HCT116 (cell line): ENCODE measurements at regions not wholly inside any gene's neighbourhood (a gene's known extent, or its start where the extent isn't known, plus 50 kb on each side); places are given as distances from the start of the nearest gene placed in this dataset.
"Not testable (repeated sequence)": the region's sequence is repeated elsewhere in the genome, so short reads cannot be mapped to it uniquely, and the experiment has no call there.

ENCODE experiments used
- ATAC-seq: fragments of 200-7000 bp; cut with Tn5 transposase; 2 replicates; pipeline ENCODE4 v1.9.1; 2020; ENCODE audit warnings: mild to moderate bottlenecking, moderate library complexity
- BruUV-seq: library from RNA; stranded (reverse); fragments of 400-500 nt; replicated peaks from 2 replicates; lab custom pipeline; 2021; lab: Mats Ljungman, UMichigan
- CTCF ChIA-PET: fragments of 300-600 bp; sonication (Branson Sonifier 250); formaldehyde crosslinking; loops from one replicate; lab custom pipeline; 2021; ENCODE audit warnings: antibody characterized with exemption; lab: Charles Lee
- POLR2A ChIA-PET: fragments of 300-600, 350-600 bp; sonication (Branson Sonifier 250); formaldehyde crosslinking; loops from one replicate; lab custom pipeline; 2021; ENCODE audit warnings: antibody characterized with exemption; lab: Charles Lee
- RAD21 ChIA-PET, 2 experiments: fragments of 300-600 bp; sonication (Branson Sonifier 250); formaldehyde crosslinking; loops; one replicate each; lab custom pipeline; 2023; ENCODE audit warnings: low total read pairs in 2 of 2; ENCODE audit not compliant: uncharacterized antibody in 2 of 2, unreplicated experiment in 2 of 2, low non-redundant PET in 1 of 2; lab: Charles Lee
- DNase-seq: peaks from one replicate; pipeline ENCODE4 v3.0.0-alpha.2; 2010; ENCODE audit warnings: low read depth, low spot score
- H2AFZ ChIP-seq: fragments of 200-600 bp; shearing (Covaris generic), sonication (generic); 2 replicates; pipeline ENCODE4 v1.6.1; 2017; ENCODE audit warnings: low read depth, mixed run types, mixed read lengths, antibody characterized with exemption, low read length; ENCODE audit not compliant: poor library complexity, severe bottlenecking
- H3K27ac ChIP-seq: 2 replicates; pipeline ENCODE4 v1.5.1; 2012; ENCODE audit warnings: low read depth, low read length
- H3K27me3 ChIP-seq: fragments of 200-600 bp; sonication (generic); 2 replicates; pipeline ENCODE4 v1.6.1; 2016; ENCODE audit warnings: mixed run types, low read length, mixed read lengths; ENCODE audit not compliant: insufficient read depth
- H3K36me3 ChIP-seq, 2 experiments: fragments of 200-500 bp in 1 of 2; fragments of 200-600 bp in 1 of 2; sonication (Bioruptor generic) in 1 of 2; sonication (generic) in 1 of 2; 2 replicates each; pipeline versions ENCODE4 v1.5.1 to v1.6.1; 2014 to 2016; ENCODE audit warnings: low read length in 2 of 2, inconsistent platforms in 1 of 2, mixed read lengths in 1 of 2, mixed run types in 1 of 2; ENCODE audit not compliant: insufficient read depth in 2 of 2, control insufficient read depth in 1 of 2
- H3K4me1 ChIP-seq, 2 experiments: fragments of 200-600 bp in 1 of 2; sonication (generic) in 1 of 2; 2 replicates each; pipeline versions ENCODE4 v1.5.1 to v1.6.1; 2012 to 2017; ENCODE audit warnings: low read length in 2 of 2, inconsistent platforms in 1 of 2, mild to moderate bottlenecking in 1 of 2, mixed read lengths in 1 of 2, mixed run types in 1 of 2, moderate library complexity in 1 of 2; ENCODE audit not compliant: insufficient read depth in 2 of 2, control insufficient read depth in 1 of 2
- H3K4me2 ChIP-seq: fragments of 200-600 bp; sonication (generic); 2 replicates; pipeline ENCODE4 v1.6.1; 2017; ENCODE audit warnings: mixed run types, low read length, mixed read lengths
- H3K4me3 ChIP-seq, 2 experiments: fragments of 200-600 bp in 1 of 2; sonication (generic) in 1 of 2; replicated peaks in 1 of 2; 2 replicates each; pipeline ENCODE4 v1.5.1; 2011 to 2016; ENCODE audit warnings: low read length in 2 of 2, control low read depth in 1 of 2, low read depth in 1 of 2, mild to moderate bottlenecking in 1 of 2, mixed read lengths in 1 of 2, mixed run types in 1 of 2
- H3K79me2 ChIP-seq: fragments of 200-600 bp; sonication (generic); 2 replicates; pipeline ENCODE4 v1.6.1; 2017; ENCODE audit warnings: mild to moderate bottlenecking, mixed run types, low read length, moderate library complexity, mixed read lengths; ENCODE audit not compliant: insufficient read depth
- H3K9ac ChIP-seq: fragments of 200-600 bp; sonication (generic); 2 replicates; pipeline ENCODE4 v1.6.1; 2016; ENCODE audit warnings: low read length, mixed read lengths
- H3K9me2 ChIP-seq: fragments of 200-600 bp; sonication (generic), shearing (Covaris generic); 2 replicates; pipeline ENCODE4 v1.6.1; 2017; ENCODE audit warnings: mixed run types, mild to moderate bottlenecking, moderate library complexity; ENCODE audit not compliant: insufficient read depth
- H3K9me3 ChIP-seq, 2 experiments: fragments of 200-500 bp in 1 of 2; fragments of 200-600 bp in 1 of 2; sonication (Bioruptor generic) in 1 of 2; sonication (generic) in 1 of 2; 2 replicates each; pipeline ENCODE4 v1.6.1; 2014 to 2017; ENCODE audit warnings: low read length in 2 of 2, mixed read lengths in 2 of 2, inconsistent platforms in 1 of 2, low read depth in 1 of 2, mild to moderate bottlenecking in 1 of 2, mixed run types in 1 of 2, moderate library complexity in 1 of 2; ENCODE audit not compliant: control insufficient read depth in 1 of 2, insufficient read depth in 1 of 2
- H4K20me1 ChIP-seq: fragments of 200-600 bp; sonication (generic), shearing (Covaris generic); 2 replicates; pipeline ENCODE4 v1.6.1; 2017; ENCODE audit warnings: mixed run types, mild to moderate bottlenecking, moderate library complexity; ENCODE audit not compliant: insufficient read depth
- ATF3 ChIP-seq: IDR thresholded peaks from 2 replicates; pipeline ENCODE4 v1.6.1; 2012
- CTCF ChIP-seq, 3 experiments: fragments of 200-600 bp in 1 of 3; sonication (generic) in 1 of 3; IDR thresholded peaks in 2 of 3; conservative IDR thresholded peaks in 1 of 3; 2 replicates each; pipeline ENCODE4 v1.5.1; 2012 to 2017; ENCODE audit warnings: low read depth in 2 of 3, low read length in 2 of 3, antibody characterized with exemption in 1 of 3, borderline replicate concordance in 1 of 3, control low read depth in 1 of 3, mild to moderate bottlenecking in 1 of 3, mixed read lengths in 1 of 3, mixed run types in 1 of 3, moderate library complexity in 1 of 3; ENCODE audit not compliant: insufficient read depth in 1 of 3
- FOSL1 ChIP-seq: IDR thresholded peaks from 2 replicates; pipeline ENCODE4 v1.6.1; 2012; ENCODE audit warnings: low read depth
- SIN3A ChIP-seq: IDR thresholded peaks from 2 replicates; pipeline ENCODE4 v1.6.1; 2012; ENCODE audit warnings: low read depth
- intact Hi-C: fragments of 100-400 bp; cut with micrococcal nuclease; formaldehyde crosslinking; loops from 2 replicates; pipeline ENCODE4 v1.10.0; 2022

DNA sequence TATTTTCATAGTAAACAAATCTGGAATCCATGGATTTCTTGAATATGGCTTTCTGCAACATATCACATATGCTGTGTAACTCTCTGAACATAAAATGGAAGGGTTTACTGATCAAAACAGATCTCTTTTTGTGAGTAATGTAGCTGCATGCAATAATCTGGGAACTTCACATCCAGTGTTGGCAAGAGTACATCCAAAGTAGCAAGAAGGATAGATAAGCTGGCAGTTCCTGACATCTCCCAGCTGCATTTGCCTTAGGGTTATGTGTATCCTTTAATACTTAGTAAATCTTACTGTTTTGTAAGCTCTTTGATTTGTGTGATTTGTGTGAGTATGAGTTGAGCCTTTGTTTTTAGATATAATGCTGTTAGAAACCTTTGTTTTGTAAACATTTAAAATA lies 280.4 kb upstream of the CNTN5 start:
- Histone ChIP-seq H3K27ac (no peak overlapping the region), H2AFZ (no peak overlapping the region), H3K9me3 (peaks cover 9 to 15% of the 10 kb centered on the region in 2 experiments; a peak in 2 of 4 replicates), H3K4me2 (no peak overlapping the region), H3K27me3 (no peaks in the 10 kb centered on the region), H3K9me2 (no peaks in the 10 kb centered on the region), H4K20me1 (no peaks in the 10 kb centered on the region), H3K79me2 (no peaks in the 10 kb centered on the region), H3K4me3 (no peak overlapping the region), H3K4me1 (no peaks in the 10 kb centered on the region), H3K36me3 (no peaks in the 10 kb centered on the region), H3K9ac (no peak overlapping the region)
- CTCF ChIA-PET = no interaction called here
- ATAC-seq (no peak), DNase-seq (no peak)
- POLR2A ChIA-PET = no interaction called here
- BruUV-seq = no TSS peak
- intact Hi-C loops = no loop called here
- RAD21 ChIA-PET = no interaction called here
- TF ChIP-seq CTCF (IDR thresholded peaks at IDR 0.05 in 2 of 3, conservative IDR thresholded peaks at IDR 0.05 in 1 of 3; ENCODE audit: borderline replicate concordance in 1 of 3, insufficient read depth in 1 of 3, low read depth in 2 of 3, low read length in 2 of 3) (no peak), ATF3 (no peak), FOSL1 (no peak), SIN3A (no peak)
- TF ChIP-seq, all 23 proteins: peak for 0

DNA sequence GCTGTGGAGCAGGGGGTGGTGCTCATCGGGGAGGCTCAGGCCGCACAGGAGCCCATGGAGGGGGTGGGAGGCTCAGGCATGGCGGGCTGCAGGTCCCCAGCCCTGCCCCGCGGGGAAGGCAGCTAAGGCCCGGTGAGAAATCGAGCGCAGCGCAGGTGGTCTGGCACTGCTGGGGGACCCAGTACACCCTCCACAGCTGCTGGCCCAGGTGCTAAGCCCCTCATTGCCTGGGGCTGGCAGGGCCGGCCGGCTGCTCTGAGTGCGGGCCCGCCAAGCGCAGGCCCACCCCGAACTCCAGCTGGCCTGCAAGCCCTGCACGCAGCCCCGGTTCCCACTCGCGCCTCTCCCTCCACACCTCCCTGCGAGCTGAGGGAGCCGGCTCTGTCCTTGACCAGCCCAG lies 257.3 kb upstream of the CNTN5 start:
- H3K9ac ChIP-seq, ATAC-seq, BruUV-seq, H3K36me3 ChIP-seq, H2AFZ ChIP-seq, H3K27me3 ChIP-seq, H4K20me1 ChIP-seq, RAD21 ChIA-PET, H3K27ac ChIP-seq, H3K9me2 ChIP-seq, intact Hi-C loops, H3K4me1 ChIP-seq, H3K4me3 ChIP-seq, CTCF ChIA-PET, H3K79me2 ChIP-seq, H3K4me2 ChIP-seq, DNase-seq, POLR2A ChIA-PET: not testable (repeated sequence)
- H3K9me3 ChIP-seq = peaks cover 0 to 13% of the 10 kb centered on the region in 2 experiments; a peak in 2 of 4 replicates
